ENCODE measurements at regions not wholly inside any gene's neighbourhood (a gene's known extent, or its start where the extent isn't known, plus 50 kb on each side); places are given as distances from the start of the nearest gene placed in this dataset.

GRCh38 chr15:87433871-87434270 is 822.7 kb downstream of the NTRK3 start:
- no peak overlapping the region for H3K27ac Mint-ChIP-seq
- Histone ChIP-seq H3K36me3 (ENCODE audit: control insufficient read depth, insufficient read depth, low read length) (no peaks in the 10 kb centered on the region), H3K27ac (ENCODE audit: low read depth, low read length) (no peak overlapping the region), H3K9ac (ENCODE audit: extremely low read depth, low read length, poor library complexity, severe bottlenecking) (no peak overlapping the region), H3K9me3 (ENCODE audit: control insufficient read depth, low read length) (no peaks in the 10 kb centered on the region), H3K4me1 (ENCODE audit: control insufficient read depth, insufficient read depth, low read length) (no peaks in the 10 kb centered on the region), H3K4me3 (ENCODE audit: low read length) (no peak overlapping the region), H3K27me3 (ENCODE audit: control insufficient read depth, insufficient read depth, low read length, poor library complexity, severe bottlenecking) (no peaks in the 10 kb centered on the region)
- WGBS, 2 experiments (ENCODE audit: insufficient coverage in 1 of 2, insufficient read length in 1 of 2): 83% methylated on average over 1 of the region's 1 CpG; no CpG with 5 or more reads in 1 of the 2 experiments
- H3K9me3 Mint-ChIP-seq: peaks cover 2% of the 10 kb centered on the region
- H3K4me1 Mint-ChIP-seq: peaks cover 19% of the 10 kb centered on the region
- H3K4me3 Mint-ChIP-seq: no peak overlapping the region
- H3K36me3 Mint-ChIP-seq (ENCODE audit: low read depth): no peaks in the 10 kb centered on the region
- no peak for DNase-seq
- TF ChIP-seq CTCF (conservative IDR thresholded peaks at IDR 0.05): no peak
- no peaks in the 10 kb centered on the region for H3K27me3 Mint-ChIP-seq (ENCODE audit: insufficient read depth)

- Histone ChIP-seq H3K9ac (ENCODE audit: extremely low read depth, low read length, poor library complexity, severe bottlenecking) (no peak overlapping the region), H3K27me3 (ENCODE audit: control insufficient read depth, insufficient read depth, low read length, poor library complexity, severe bottlenecking) (no peaks in the 10 kb centered on the region), H3K4me3 (ENCODE audit: low read length) (no peak overlapping the region), H3K36me3 (ENCODE audit: control insufficient read depth, insufficient read depth, low read length) (no peaks in the 10 kb centered on the region), H3K4me1 (ENCODE audit: control insufficient read depth, insufficient read depth, low read length) (no peaks in the 10 kb centered on the region), H3K27ac (ENCODE audit: low read depth, low read length) (no peak overlapping the region), H3K9me3 (ENCODE audit: control insufficient read depth, low read length) (no peaks in the 10 kb centered on the region)
- H3K27ac Mint-ChIP-seq: no peak overlapping the region
- H3K36me3 Mint-ChIP-seq (ENCODE audit: low read depth): no peaks in the 10 kb centered on the region
- H3K4me1 Mint-ChIP-seq: peaks cover 19% of the 10 kb centered on the region
- WGBS, 2 experiments (ENCODE audit: insufficient coverage in 1 of 2, insufficient read length in 1 of 2): 50% methylated on average over 1 of the region's 1 CpG; no CpG with 5 or more reads in 1 of the 2 experiments
- no peaks in the 10 kb centered on the region for H3K27me3 Mint-ChIP-seq (ENCODE audit: insufficient read depth)
- no peak for TF ChIP-seq CTCF (conservative IDR thresholded peaks at IDR 0.05)
- H3K9me3 Mint-ChIP-seq: no peaks in the 10 kb centered on the region
- H3K4me3 Mint-ChIP-seq: no peak overlapping the region
- no peak for DNase-seq
These were observed 826.8 kb downstream of the NTRK3 start for GRCh38 chr15:87429754-87430153.

DNA sequence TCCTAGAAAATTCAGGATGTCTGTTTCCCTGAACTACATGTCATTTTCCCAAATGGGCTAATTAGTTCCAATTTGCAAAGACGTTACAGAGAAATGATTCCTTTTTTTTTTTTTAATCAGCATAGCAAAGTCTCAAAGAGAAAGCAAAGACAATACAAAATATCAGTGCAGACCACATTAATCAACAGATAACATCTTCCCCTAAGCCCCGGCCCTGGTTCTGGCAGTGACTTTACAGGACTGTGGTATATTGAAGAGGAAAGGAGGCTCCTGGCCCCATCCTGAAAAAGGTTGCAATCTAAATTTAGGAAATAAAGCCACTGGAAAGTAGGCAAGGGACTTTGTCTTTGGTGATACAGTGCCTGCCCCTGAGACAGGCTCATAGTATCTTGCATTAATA is 836.5 kb downstream of the NTRK3 start:
- Mint-ChIP-seq H3K27ac (no peak overlapping the region), H3K9me3 (no peaks in the 10 kb centered on the region), H3K4me3 (no peak overlapping the region), H3K4me1 (no peaks in the 10 kb centered on the region), H3K27me3 (ENCODE audit: insufficient read depth) (no peaks in the 10 kb centered on the region), H3K36me3 (ENCODE audit: low read depth) (no peaks in the 10 kb centered on the region)
- H3K36me3 ChIP-seq (ENCODE audit: control insufficient read depth, insufficient read depth, low read length): no peaks in the 10 kb centered on the region
- DNase-seq: no peak
- TF ChIP-seq CTCF (conservative IDR thresholded peaks at IDR 0.05): no peak
- H3K4me1 ChIP-seq (ENCODE audit: control insufficient read depth, insufficient read depth, low read length): no peaks in the 10 kb centered on the region
- no peak overlapping the region for H3K9ac ChIP-seq (ENCODE audit: extremely low read depth, low read length, poor library complexity, severe bottlenecking)
- H3K9me3 ChIP-seq (ENCODE audit: control insufficient read depth, low read length): no peaks in the 10 kb centered on the region
- no peak overlapping the region for H3K27ac ChIP-seq (ENCODE audit: low read depth, low read length)
- no peaks in the 10 kb centered on the region for H3K27me3 ChIP-seq (ENCODE audit: control insufficient read depth, insufficient read depth, low read length, poor library complexity, severe bottlenecking)
- WGBS, 2 experiments (ENCODE audit: insufficient coverage in 1 of 2, insufficient read length in 1 of 2): 83 to 90% methylated on average over 1 to 2 of the region's 2 CpGs
- no peak overlapping the region for H3K4me3 ChIP-seq (ENCODE audit: low read length)

Measured in endodermal cell (in vitro differentiated cells).